GM23248 (cell line): ENCODE measurements at regions not wholly inside any gene's neighbourhood (a gene's known extent, or its start where the extent isn't known, plus 50 kb on each side); places are given as distances from the start of the nearest gene placed in this dataset.

ENCODE experiments used
- DNase-seq: peaks from one replicate; pipeline ENCODE4 v3.0.0-alpha.2; 2015
- H2AFZ ChIP-seq: fragments of 200-600 bp; sonication (generic); 2 replicates; pipeline ENCODE4 v1.6.1; 2016; ENCODE audit warnings: antibody characterized with exemption
- H3F3A ChIP-seq: fragments of 200-600 bp; sonication (generic); 2 replicates; pipeline ENCODE4 v1.6.1; 2016; ENCODE audit warnings: mild to moderate bottlenecking, antibody characterized with exemption, mixed run types; ENCODE audit not compliant: insufficient read depth
- H3K27ac ChIP-seq: fragments of 200-600 bp; sonication (generic); 2 replicates; pipeline ENCODE4 v1.5.1; 2016; ENCODE audit warnings: mild to moderate bottlenecking
- H3K27me3 ChIP-seq: fragments of 200-600 bp; sonication (generic); replicated peaks from 2 replicates; pipeline ENCODE4 v1.6.1; 2016; ENCODE audit warnings: mild to moderate bottlenecking; ENCODE audit not compliant: insufficient read depth
- H3K36me3 ChIP-seq: fragments of 200-600 bp; sonication (generic); 2 replicates; pipeline ENCODE4 v1.6.1; 2016; ENCODE audit warnings: low read depth, mild to moderate bottlenecking
- H3K4me1 ChIP-seq: fragments of 200-600 bp; sonication (generic); 2 replicates; pipeline ENCODE4 v1.6.1; 2016; ENCODE audit warnings: mild to moderate bottlenecking; ENCODE audit not compliant: insufficient read depth
- H3K4me2 ChIP-seq: fragments of 200-600 bp; sonication (generic); one replicate; pipeline ENCODE4 v1.6.1; 2016; ENCODE audit warnings: mild to moderate bottlenecking; ENCODE audit not compliant: unreplicated experiment
- H3K4me3 ChIP-seq: fragments of 200-600 bp; sonication (generic); 2 replicates; pipeline ENCODE4 v1.5.1; 2016; ENCODE audit warnings: mild to moderate bottlenecking
- H3K79me2 ChIP-seq: fragments of 200-600 bp; sonication (generic); 2 replicates; pipeline ENCODE4 v1.6.1; 2016; ENCODE audit warnings: mild to moderate bottlenecking; ENCODE audit not compliant: insufficient read depth
- H3K9ac ChIP-seq: fragments of 200-600 bp; sonication (generic); 2 replicates; pipeline ENCODE4 v1.6.1; 2016; ENCODE audit warnings: mild to moderate bottlenecking
- H3K9me2 ChIP-seq: fragments of 200-600 bp; sonication (generic); 2 replicates; pipeline ENCODE4 v1.6.1; 2016; ENCODE audit warnings: mixed run types, mild to moderate bottlenecking, moderate library complexity; ENCODE audit not compliant: insufficient read depth
- H3K9me3 ChIP-seq: fragments of 200-600 bp; sonication (generic); one replicate; pipeline ENCODE4 v1.6.1; 2017; ENCODE audit warnings: low read depth
- H4K20me1 ChIP-seq: fragments of 200-600 bp; sonication (generic); 2 replicates; pipeline ENCODE4 v1.6.0; 2016; ENCODE audit not compliant: insufficient read depth
- EZH2 ChIP-seq: fragments of 200-600 bp; sonication (generic); IDR thresholded peaks from 2 replicates; pipeline ENCODE4 v1.6.1; 2018; ENCODE audit warnings: antibody characterized with exemption, mild to moderate bottlenecking; ENCODE audit not compliant: insufficient read depth, poor library complexity, severe bottlenecking
- EZH2phosphoT487 ChIP-seq: fragments of 200-600 bp; sonication (generic); IDR thresholded peaks from 2 replicates; pipeline ENCODE4 v1.6.1; 2018; ENCODE audit warnings: antibody characterized with exemption, moderate library complexity, mild to moderate bottlenecking, low read depth; ENCODE audit not compliant: insufficient read depth
- WGBS, 2 experiments: methylation state at CpG; one replicate each; pipeline ENCODE4 v1.1.6; 2015 to 2017; ENCODE audit warnings: low lambda C conversion rate in 2 of 2, low coverage in 1 of 2; ENCODE audit errors: missing lambda C conversion rate in 2 of 2; 5-methylcytosine and 5-hydroxymethylcytosine counted together
- in situ Hi-C: fragments of 300-500 bp; cut with MboI; formaldehyde crosslinking; loops from 2 replicates; pipeline ENCODE4 v1.15.0; 2020

DNA sequence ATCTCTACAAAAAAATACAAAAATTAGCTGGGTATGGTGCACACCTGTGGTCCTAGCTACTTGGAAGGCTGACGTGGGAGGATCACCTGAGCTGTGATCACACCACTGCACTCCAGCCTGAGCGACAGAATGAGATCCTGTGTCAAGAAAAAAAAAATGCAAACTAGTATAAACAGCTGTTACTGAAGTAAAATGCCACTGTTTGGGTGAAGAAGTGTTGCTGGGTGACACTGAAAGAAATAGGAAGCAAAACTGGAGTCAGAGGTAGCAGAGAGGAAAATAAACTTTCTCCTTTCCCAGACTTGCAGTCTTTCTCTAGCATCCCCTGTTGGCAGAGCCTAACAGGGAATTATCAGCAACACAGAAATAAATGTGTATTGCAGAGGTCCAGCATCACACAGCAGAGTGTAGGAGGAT is 241.2 kb upstream of the PREP start:
- H3K4me3 ChIP-seq, result no peak overlapping the region
- H3K9me3 ChIP-seq, result no peaks in the 10 kb centered on the region
- no peak overlapping the region for H3K9ac ChIP-seq
- WGBS, 2 experiments, result 65 to 69% methylated on average over 2 of the region's 2 CpGs
- H3F3A ChIP-seq, result no peaks in the 10 kb centered on the region
- no peaks in the 10 kb centered on the region for H4K20me1 ChIP-seq
- no peaks in the 10 kb centered on the region for H3K79me2 ChIP-seq
- in situ Hi-C loops, result no loop called here
- no peaks in the 10 kb centered on the region; the same call in 1 of the 2 replicates for H3K9me2 ChIP-seq
- H2AFZ ChIP-seq, result no peak overlapping the region
- H3K27ac ChIP-seq, result no peak overlapping the region
- no peak for DNase-seq
- no peaks in the 10 kb centered on the region for H3K27me3 ChIP-seq
- no peak overlapping the region for H3K4me2 ChIP-seq
- TF ChIP-seq EZH2 (no peak), EZH2phosphoT487 (no peak)
- no peaks in the 10 kb centered on the region for H3K4me1 ChIP-seq
- H3K36me3 ChIP-seq, result no peaks in the 10 kb centered on the region

DNA sequence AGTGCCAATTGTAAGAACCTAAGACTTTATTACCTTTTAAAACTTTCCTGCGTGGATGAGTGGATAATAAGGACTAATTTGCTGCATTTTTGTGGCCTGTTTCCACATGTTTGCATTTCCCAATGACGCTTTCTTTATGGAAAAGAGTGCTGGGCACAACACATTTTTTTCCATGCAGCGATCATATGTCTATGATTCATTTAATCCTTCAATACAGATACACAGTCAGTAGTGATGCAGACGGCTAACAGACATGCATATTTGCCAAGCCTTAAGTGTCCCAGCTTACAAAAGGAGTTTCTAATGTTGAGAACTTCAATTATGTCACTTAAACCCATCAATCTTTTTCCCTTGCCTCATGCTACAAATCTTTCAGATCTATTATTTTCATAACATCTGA is 239.8 kb upstream of the PREP start:
- H3K27ac ChIP-seq, result no peak overlapping the region
- no peaks in the 10 kb centered on the region for H4K20me1 ChIP-seq
- WGBS, 2 experiments, result 62 to 66% methylated on average over 4 of the region's 4 CpGs
- no peaks in the 10 kb centered on the region for H3F3A ChIP-seq
- no peak overlapping the region for H3K9ac ChIP-seq
- H3K4me1 ChIP-seq, result no peaks in the 10 kb centered on the region
- H3K9me2 ChIP-seq, result no peaks in the 10 kb centered on the region; the same call in 1 of the 2 replicates
- no peak overlapping the region for H2AFZ ChIP-seq
- peak; percentile 23 for DNase-seq
- H3K4me3 ChIP-seq, result no peak overlapping the region
- in situ Hi-C loops, result no loop called here
- H3K27me3 ChIP-seq, result no peaks in the 10 kb centered on the region
- H3K36me3 ChIP-seq, result no peaks in the 10 kb centered on the region
- TF ChIP-seq EZH2phosphoT487 (no peak), EZH2 (no peak)
- no peak overlapping the region for H3K4me2 ChIP-seq
- no peaks in the 10 kb centered on the region for H3K9me3 ChIP-seq
- H3K79me2 ChIP-seq, result no peaks in the 10 kb centered on the region

DNA sequence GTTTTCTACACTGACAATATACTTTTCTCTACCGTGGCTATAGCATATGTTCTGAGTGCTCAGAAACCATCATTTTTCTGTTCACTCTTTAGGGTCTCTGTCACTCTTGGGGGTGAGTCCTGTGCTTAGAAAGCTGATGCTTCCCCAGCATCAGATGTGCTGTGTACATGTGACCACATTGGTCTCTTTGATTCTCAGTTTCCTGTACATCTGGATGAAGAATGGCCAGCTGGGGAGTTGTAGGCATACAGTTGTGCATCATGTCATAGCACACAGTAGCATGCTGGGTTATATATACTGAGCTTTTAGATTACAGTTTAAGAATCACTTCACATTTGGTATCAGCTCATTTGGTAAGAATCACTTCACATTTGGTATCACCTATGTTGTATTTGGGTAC is 238.6 kb upstream of the PREP start:
- no peaks in the 10 kb centered on the region; the same call in 1 of the 2 replicates for H3K9me2 ChIP-seq
- TF ChIP-seq EZH2phosphoT487 (no peak), EZH2 (no peak)
- no peaks in the 10 kb centered on the region for H4K20me1 ChIP-seq
- H3K4me1 ChIP-seq, result no peaks in the 10 kb centered on the region
- no peak overlapping the region for H3K4me2 ChIP-seq
- H3K9me3 ChIP-seq, result no peaks in the 10 kb centered on the region
- in situ Hi-C loops, result no loop called here
- no peaks in the 10 kb centered on the region for H3F3A ChIP-seq
- H3K36me3 ChIP-seq, result no peaks in the 10 kb centered on the region
- H3K4me3 ChIP-seq, result no peak overlapping the region
- H2AFZ ChIP-seq, result no peak overlapping the region
- H3K27me3 ChIP-seq, result no peaks in the 10 kb centered on the region
- no peaks in the 10 kb centered on the region for H3K79me2 ChIP-seq
- DNase-seq, result no peak
- WGBS, 2 experiments, result 95% methylated on average over 1 of the region's 1 CpG
- H3K9ac ChIP-seq, result no peak overlapping the region
- no peak overlapping the region for H3K27ac ChIP-seq

DNA sequence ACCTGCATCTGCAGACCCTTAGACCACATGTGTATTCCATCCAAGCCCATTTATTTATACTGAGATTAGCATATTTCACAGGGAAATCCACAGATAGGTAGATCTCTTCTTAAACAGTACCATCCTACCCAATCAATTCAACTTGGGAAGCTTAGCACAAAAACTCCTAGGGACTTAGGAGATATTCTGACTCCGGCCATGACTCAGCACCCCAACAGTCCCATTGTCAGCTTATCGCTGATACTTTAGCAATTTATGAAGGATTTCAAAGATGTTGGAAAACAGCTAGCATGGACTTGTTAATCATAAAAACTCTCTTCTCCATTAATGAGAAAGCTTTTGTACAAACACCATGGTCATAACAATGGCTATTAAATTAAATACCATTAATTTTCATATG is 236.2 kb upstream of the PREP start:
- Histone ChIP-seq H4K20me1 (no peaks in the 10 kb centered on the region), H3K27ac (no peak overlapping the region), H3K9me2 (no peaks in the 10 kb centered on the region; the same call in 1 of the 2 replicates), H3K4me3 (no peak overlapping the region), H3K27me3 (no peaks in the 10 kb centered on the region), H3K9me3 (no peaks in the 10 kb centered on the region), H3K4me1 (no peaks in the 10 kb centered on the region), H3K4me2 (no peak overlapping the region), H2AFZ (no peak overlapping the region), H3K36me3 (no peaks in the 10 kb centered on the region), H3K9ac (no peak overlapping the region), H3K79me2 (no peaks in the 10 kb centered on the region), H3F3A (no peaks in the 10 kb centered on the region)
- no peak for DNase-seq
- no peak for TF ChIP-seq EZH2phosphoT487
- TF ChIP-seq EZH2, result no peak
- in situ Hi-C loops, result no loop called here
- 85 to 96% methylated on average over 2 of the region's 2 CpGs for WGBS, 2 experiments

- Histone ChIP-seq H3K4me2 (no peak overlapping the region), H3K9me2 (no peaks in the 10 kb centered on the region)
- TF ChIP-seq EZH2, result no peak
- TF ChIP-seq EZH2phosphoT487, result no peak
These were observed 230.9 kb upstream of the PREP start for GRCh38 chr6:105633814-105634213.

More at GRCh38 chr6:105633814-105634213, 230.9 kb upstream of the PREP start:
- Histone ChIP-seq H3K4me3 (no peak overlapping the region), H3F3A (no peaks in the 10 kb centered on the region), H3K9me3 (no peaks in the 10 kb centered on the region), H2AFZ (no peak overlapping the region), H3K36me3 (no peaks in the 10 kb centered on the region), H3K79me2 (no peaks in the 10 kb centered on the region), H3K9ac (no peak overlapping the region), H3K27ac (no peak overlapping the region), H3K27me3 (no peaks in the 10 kb centered on the region), H4K20me1 (no peaks in the 10 kb centered on the region), H3K4me1 (no peaks in the 10 kb centered on the region)
- in situ Hi-C loops, result no loop called here
- no peak for DNase-seq
